WERI-Rb-1 (cell line): ENCODE measurements at regions not wholly inside any gene's neighbourhood (a gene's known extent, or its start where the extent isn't known, plus 50 kb on each side); places are given as distances from the start of the nearest gene placed in this dataset.

Source experiments
- DNase-seq: peaks from one replicate; pipeline ENCODE4 v3.0.0-alpha.2; 2020
- H3K27ac ChIP-seq: fragments of 250-450 bp; sonication (Bioruptor Pico); 2 replicates; pipeline ENCODE4 v1.5.1; 2020; ENCODE audit warnings: mild to moderate bottlenecking, moderate library complexity
- H3K27me3 ChIP-seq: fragments of 250-450 bp; sonication (Bioruptor Pico); 2 replicates; pipeline ENCODE4 v1.5.1; 2021; ENCODE audit warnings: mild to moderate bottlenecking, low read depth, moderate library complexity; ENCODE audit not compliant: insufficient read depth, severe bottlenecking
- H3K36me3 ChIP-seq: fragments of 250-450 bp; sonication (Bioruptor Pico); 2 replicates; pipeline ENCODE4 v1.5.1; 2020; ENCODE audit warnings: mild to moderate bottlenecking, moderate library complexity
- H3K4me3 ChIP-seq: 2 replicates; pipeline ENCODE4 v1.5.1; 2011; ENCODE audit warnings: low read depth, mild to moderate bottlenecking, control low read depth, low read length
- H3K9me3 ChIP-seq: fragments of 250-450 bp; sonication (Bioruptor Pico); 2 replicates; pipeline ENCODE4 v1.5.1; 2021; ENCODE audit warnings: mild to moderate bottlenecking, moderate library complexity; ENCODE audit not compliant: severe bottlenecking
- CTCF ChIP-seq: IDR thresholded peaks from 2 replicates; pipeline ENCODE4 v1.5.1; 2011; ENCODE audit warnings: low read depth, mild to moderate bottlenecking, control low read depth, inconsistent platforms, low read length

- H3K4me3 ChIP-seq, result no peak overlapping the region
- no peaks in the 10 kb centered on the region for H3K27me3 ChIP-seq
- H3K27ac ChIP-seq, result no peak overlapping the region
- H3K36me3 ChIP-seq, result no peaks in the 10 kb centered on the region
- DNase-seq, result no peak
- no peaks in the 10 kb centered on the region for H3K9me3 ChIP-seq
- TF ChIP-seq CTCF, result no peak
These were observed 612.0 kb downstream of the PCDH18 start for GRCh38 chr4:136920092-136920881.

GRCh38 chr4:136918772-136919171 lies 613.5 kb downstream of the PCDH18 start:
- Histone ChIP-seq H3K27me3 (no peaks in the 10 kb centered on the region), H3K4me3 (no peak overlapping the region), H3K36me3 (no peaks in the 10 kb centered on the region), H3K27ac (no peak overlapping the region), H3K9me3 (no peaks in the 10 kb centered on the region)
- TF ChIP-seq CTCF, result no peak
- DNase-seq, result no peak

- no peaks in the 10 kb centered on the region for H3K9me3 ChIP-seq
- no peak overlapping the region for H3K27ac ChIP-seq
- DNase-seq, result no peak
- H3K27me3 ChIP-seq, result no peaks in the 10 kb centered on the region
- H3K4me3 ChIP-seq, result no peak overlapping the region
- H3K36me3 ChIP-seq, result no peaks in the 10 kb centered on the region
- TF ChIP-seq CTCF, result no peak
These were observed 614.8 kb downstream of the PCDH18 start for GRCh38 chr4:136917312-136918110.

GRCh38 chr4:136909626-136910025 lies 622.7 kb downstream of the PCDH18 start:
- Histone ChIP-seq H3K27me3 (no peaks in the 10 kb centered on the region), H3K27ac (no peak overlapping the region), H3K4me3 (no peak overlapping the region), H3K36me3 (no peaks in the 10 kb centered on the region), H3K9me3 (no peaks in the 10 kb centered on the region)
- no peak for TF ChIP-seq CTCF
- no peak for DNase-seq

- DNase-seq, result no peak
- Histone ChIP-seq H3K27me3 (no peaks in the 10 kb centered on the region), H3K9me3 (no peaks in the 10 kb centered on the region), H3K4me3 (no peak overlapping the region), H3K36me3 (no peaks in the 10 kb centered on the region), H3K27ac (no peak overlapping the region)
- no peak for TF ChIP-seq CTCF
These were observed 624.2 kb downstream of the PCDH18 start for GRCh38 chr4:136908122-136908521.
